Stimulated activated CD8-positive, alpha-beta memory T cell treated with anti-CD3 and anti-CD28 coated beads, Interleukin-7, amount 100 ng/mL, for 1 hour (primary cell): ENCODE measurements at regions not wholly inside any gene's neighbourhood (a gene's known extent, or its start where the extent isn't known, plus 50 kb on each side); places are given as distances from the start of the nearest gene placed in this dataset.
"Not testable (repeated sequence)": the region's sequence is repeated elsewhere in the genome, so short reads cannot be mapped to it uniquely, and the experiment has no call there.

ENCODE experiments used
- DNase-seq, 2 donors: peaks; one replicate each; pipeline ENCODE4 v3.0.0-alpha.2; 2020; ENCODE audit warnings: low read depth in 2 of 2

- DNase-seq = not testable (repeated sequence)
Observed at GRCh38 chr1:221965891-221966290, 224.0 kb upstream of the DUSP10 start.

GRCh38 chr1:221965252-221965651, 223.4 kb upstream of the DUSP10 start:
- no peak for DNase-seq

GRCh38 chr1:221963742-221964141, 221.9 kb upstream of the DUSP10 start:
- no peak for DNase-seq

GRCh38 chr1:221962385-221962784, 220.5 kb upstream of the DUSP10 start:
- DNase-seq = no peak

- DNase-seq = peak; percentile 24 to 34
Observed at GRCh38 chr1:221961532-221962292, 219.8 kb upstream of the DUSP10 start.

GRCh38 chr1:221958161-221958562, 216.3 kb upstream of the DUSP10 start:
- DNase-seq = not testable (repeated sequence)

- not testable (repeated sequence) for DNase-seq
Observed at GRCh38 chr1:221957350-221957749, 215.5 kb upstream of the DUSP10 start.

GRCh38 chr1:221949996-221950395, 208.1 kb upstream of the DUSP10 start:
- DNase-seq = no peak

- DNase-seq = no peak
Observed at GRCh38 chr1:221948459-221948858, 206.6 kb upstream of the DUSP10 start.

- DNase-seq = no peak
Observed at GRCh38 chr1:221947731-221948130, 205.8 kb upstream of the DUSP10 start.

GRCh38 chr1:221946768-221947167, 204.9 kb upstream of the DUSP10 start:
- no peak for DNase-seq

GRCh38 chr1:221945669-221946068, 203.8 kb upstream of the DUSP10 start:
- DNase-seq = no peak

- no peak for DNase-seq
Observed at GRCh38 chr1:221944247-221944870, 202.5 kb upstream of the DUSP10 start.

GRCh38 chr1:221940631-221941030, 198.7 kb upstream of the DUSP10 start:
- DNase-seq = no peak

GRCh38 chr1:221939607-221940006, 197.7 kb upstream of the DUSP10 start:
- DNase-seq = no peak

GRCh38 chr1:221937155-221937953, 195.5 kb upstream of the DUSP10 start:
- no peak for DNase-seq

- no peak for DNase-seq
Observed at GRCh38 chr1:221933814-221934213, 191.9 kb upstream of the DUSP10 start.

GRCh38 chr1:221926441-221926840, 184.6 kb upstream of the DUSP10 start:
- no peak for DNase-seq

GRCh38 chr1:221925947-221926346, 184.1 kb upstream of the DUSP10 start:
- DNase-seq = no peak

- DNase-seq = no peak
Observed at GRCh38 chr1:221923929-221924598, 182.2 kb upstream of the DUSP10 start.

- no peak for DNase-seq
Observed at GRCh38 chr1:221921936-221922335, 180.0 kb upstream of the DUSP10 start.

- no peak for DNase-seq
Observed at GRCh38 chr1:221919743-221920142, 177.9 kb upstream of the DUSP10 start.
